GM23338 (cell line): ENCODE measurements at regions not wholly inside any gene's neighbourhood (a gene's known extent, or its start where the extent isn't known, plus 50 kb on each side); places are given as distances from the start of the nearest gene placed in this dataset.

Experiments used
- EZH2 ChIP-seq: fragments of 200-600 bp; sonication (generic); IDR thresholded peaks from one replicate; pipeline ENCODE4 v1.8.0; 2017; ENCODE audit warnings: antibody characterized with exemption, mild to moderate bottlenecking, low read depth; ENCODE audit not compliant: unreplicated experiment
- EZH2phosphoT487 ChIP-seq: fragments of 200-600 bp; sonication (generic); IDR thresholded peaks from one replicate; pipeline ENCODE4 v1.8.1; 2018; ENCODE audit warnings: antibody characterized with exemption; ENCODE audit not compliant: unreplicated experiment
- POLR2AphosphoS5 ChIP-seq: IDR thresholded peaks from 2 replicates; pipeline ENCODE4 v1.6.1; 2016; ENCODE audit warnings: antibody characterized with exemption, low read depth
- STAT1 ChIP-seq: IDR thresholded peaks from one replicate; pipeline ENCODE4 v1.6.1; 2016; ENCODE audit warnings: antibody characterized with exemption; ENCODE audit not compliant: unreplicated experiment
- TF ChIP-seq, protein P1 (sequence below), 2 experiments: fragments of 200-600 bp in 1 of 2; sonication (generic) in 1 of 2; conservative IDR thresholded peaks; 2 replicates each; pipeline versions ENCODE4 v1.5.1 to v1.6.1; 2016 to 2017; ENCODE audit warnings: antibody characterized with exemption in 2 of 2, low read depth in 2 of 2, mild to moderate bottlenecking in 2 of 2, moderate library complexity in 1 of 2
- TF ChIP-seq, protein P2 (sequence below): IDR thresholded peaks from 2 replicates; pipeline ENCODE4 v1.6.1; 2016; ENCODE audit warnings: antibody characterized with exemption

DNA sequence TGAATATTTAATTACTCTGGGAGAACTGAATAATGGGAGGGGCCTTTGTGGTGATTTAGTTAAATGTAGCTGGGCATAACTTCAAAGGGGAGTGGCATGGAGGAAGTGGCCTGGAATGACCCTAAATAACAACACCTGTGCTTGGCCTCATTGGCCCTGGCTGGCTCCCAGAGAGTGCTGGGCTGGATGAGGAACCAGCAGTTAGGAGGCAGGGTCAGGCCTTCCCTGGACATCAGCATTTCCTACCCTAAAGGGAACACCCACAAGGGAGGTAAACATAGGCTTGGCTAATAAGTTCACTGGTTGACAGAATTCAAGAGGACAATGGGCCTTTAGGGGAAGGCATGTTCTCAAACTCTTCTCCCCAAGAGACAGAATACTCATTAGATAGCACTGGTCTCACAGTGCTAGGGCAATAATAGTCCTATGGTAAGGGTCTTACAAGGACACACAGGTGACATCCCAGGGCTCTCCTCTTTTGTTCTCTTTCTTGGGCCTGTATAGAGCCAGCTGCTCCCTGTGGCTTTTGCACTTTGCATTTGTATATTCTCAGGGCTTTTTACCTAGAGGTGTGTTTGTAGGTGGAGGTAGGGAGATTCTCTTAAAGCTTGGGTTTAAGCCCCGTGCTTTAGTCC, 106.8 kb downstream of the ZNF519 start:
- TF ChIP-seq, protein P1, sequence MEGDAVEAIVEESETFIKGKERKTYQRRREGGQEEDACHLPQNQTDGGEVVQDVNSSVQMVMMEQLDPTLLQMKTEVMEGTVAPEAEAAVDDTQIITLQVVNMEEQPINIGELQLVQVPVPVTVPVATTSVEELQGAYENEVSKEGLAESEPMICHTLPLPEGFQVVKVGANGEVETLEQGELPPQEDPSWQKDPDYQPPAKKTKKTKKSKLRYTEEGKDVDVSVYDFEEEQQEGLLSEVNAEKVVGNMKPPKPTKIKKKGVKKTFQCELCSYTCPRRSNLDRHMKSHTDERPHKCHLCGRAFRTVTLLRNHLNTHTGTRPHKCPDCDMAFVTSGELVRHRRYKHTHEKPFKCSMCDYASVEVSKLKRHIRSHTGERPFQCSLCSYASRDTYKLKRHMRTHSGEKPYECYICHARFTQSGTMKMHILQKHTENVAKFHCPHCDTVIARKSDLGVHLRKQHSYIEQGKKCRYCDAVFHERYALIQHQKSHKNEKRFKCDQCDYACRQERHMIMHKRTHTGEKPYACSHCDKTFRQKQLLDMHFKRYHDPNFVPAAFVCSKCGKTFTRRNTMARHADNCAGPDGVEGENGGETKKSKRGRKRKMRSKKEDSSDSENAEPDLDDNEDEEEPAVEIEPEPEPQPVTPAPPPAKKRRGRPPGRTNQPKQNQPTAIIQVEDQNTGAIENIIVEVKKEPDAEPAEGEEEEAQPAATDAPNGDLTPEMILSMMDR (conservative IDR thresholded peaks at IDR 0.05; ENCODE audit: low read depth in 2 of 2), result no peak
- TF ChIP-seq POLR2AphosphoS5, result no peak
- no peak for TF ChIP-seq STAT1
- TF ChIP-seq EZH2phosphoT487, result no peak
- no peak for TF ChIP-seq EZH2
- TF ChIP-seq, protein P2, sequence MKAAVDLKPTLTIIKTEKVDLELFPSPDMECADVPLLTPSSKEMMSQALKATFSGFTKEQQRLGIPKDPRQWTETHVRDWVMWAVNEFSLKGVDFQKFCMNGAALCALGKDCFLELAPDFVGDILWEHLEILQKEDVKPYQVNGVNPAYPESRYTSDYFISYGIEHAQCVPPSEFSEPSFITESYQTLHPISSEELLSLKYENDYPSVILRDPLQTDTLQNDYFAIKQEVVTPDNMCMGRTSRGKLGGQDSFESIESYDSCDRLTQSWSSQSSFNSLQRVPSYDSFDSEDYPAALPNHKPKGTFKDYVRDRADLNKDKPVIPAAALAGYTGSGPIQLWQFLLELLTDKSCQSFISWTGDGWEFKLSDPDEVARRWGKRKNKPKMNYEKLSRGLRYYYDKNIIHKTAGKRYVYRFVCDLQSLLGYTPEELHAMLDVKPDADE, result no peak
